HG02852 (cell line): ENCODE measurements at regions not wholly inside any gene's neighbourhood (a gene's known extent, or its start where the extent isn't known, plus 50 kb on each side); places are given as distances from the start of the nearest gene placed in this dataset.

ENCODE experiments used
- ATAC-seq: cut with Tn5 transposase; IDR thresholded peaks from one replicate; pipeline ENCODE4 v1.9.1; 2021; ENCODE audit warnings: mild to moderate bottlenecking, moderate library complexity; ENCODE audit not compliant: unreplicated experiment

DNA sequence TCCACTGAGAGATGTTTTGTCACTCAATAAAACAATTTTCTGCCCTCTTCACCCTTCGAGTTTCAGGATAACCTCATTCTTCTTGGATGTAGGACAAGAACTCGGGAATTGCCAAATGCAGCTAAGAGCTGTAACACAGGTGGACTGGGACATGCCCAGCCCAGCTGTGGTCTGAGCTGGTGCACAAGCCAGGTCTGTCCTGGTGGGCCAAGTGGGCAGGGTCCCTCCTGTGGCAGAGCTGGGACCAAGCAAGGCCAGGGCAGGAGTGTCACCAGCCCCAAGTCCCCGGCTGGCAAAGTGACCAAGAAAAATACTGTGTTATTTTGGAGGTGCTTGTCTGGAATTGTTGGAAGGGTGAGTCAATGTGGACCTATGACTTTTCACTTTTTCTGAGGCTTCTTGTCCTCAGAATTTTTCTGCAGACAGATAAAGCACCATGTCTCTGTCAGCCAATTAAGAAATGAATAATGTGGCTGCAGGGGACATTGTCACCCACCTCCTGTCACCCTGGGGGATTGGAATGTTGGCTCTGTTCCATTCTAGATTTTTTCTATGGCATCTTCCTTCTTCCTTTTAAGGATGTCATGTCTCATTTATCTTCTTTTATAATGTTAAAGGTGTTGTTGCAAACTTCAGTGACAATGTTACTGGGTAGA is 645.2 kb upstream of the EPHA6 start:
- ATAC-seq = no peak

DNA sequence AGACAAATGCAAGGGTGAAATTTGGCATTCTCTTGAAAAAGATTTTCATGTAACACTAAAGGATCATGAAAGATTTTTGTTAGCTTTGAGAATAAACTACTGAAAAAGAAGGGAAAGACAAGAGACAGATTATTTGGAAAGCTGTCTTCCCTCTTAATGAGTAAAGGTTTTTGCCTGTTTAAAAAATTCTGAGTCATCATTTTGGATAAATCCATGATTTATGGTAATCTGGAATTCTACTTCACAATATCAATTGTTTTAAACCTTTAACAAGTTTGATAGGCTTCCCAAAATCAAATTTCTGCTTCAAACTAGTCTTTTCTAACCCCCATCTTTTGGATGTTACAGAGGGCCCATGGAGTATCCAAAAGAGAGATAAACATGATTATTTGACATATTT is 641.5 kb upstream of the EPHA6 start:
- no peak for ATAC-seq

DNA sequence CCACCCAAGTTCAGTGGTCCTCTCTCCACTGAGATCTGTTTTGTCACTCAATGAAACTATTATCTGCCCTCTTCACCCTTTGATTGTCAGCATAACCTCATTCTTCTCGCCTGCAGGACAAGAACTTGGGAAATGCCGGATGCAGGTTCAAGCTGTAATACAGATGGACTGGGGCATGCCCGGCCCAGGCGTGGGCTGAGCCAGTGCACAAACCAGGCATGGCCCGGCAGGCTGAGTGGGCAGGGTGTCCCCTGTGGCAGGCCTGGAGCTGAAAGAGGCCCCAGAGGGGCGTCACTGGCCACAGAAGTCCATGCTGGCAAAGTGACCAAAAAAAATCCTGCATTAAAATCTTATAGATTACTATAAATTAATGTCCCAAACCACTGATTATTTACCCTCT is 638.9 kb upstream of the EPHA6 start:
- ATAC-seq = no peak

DNA sequence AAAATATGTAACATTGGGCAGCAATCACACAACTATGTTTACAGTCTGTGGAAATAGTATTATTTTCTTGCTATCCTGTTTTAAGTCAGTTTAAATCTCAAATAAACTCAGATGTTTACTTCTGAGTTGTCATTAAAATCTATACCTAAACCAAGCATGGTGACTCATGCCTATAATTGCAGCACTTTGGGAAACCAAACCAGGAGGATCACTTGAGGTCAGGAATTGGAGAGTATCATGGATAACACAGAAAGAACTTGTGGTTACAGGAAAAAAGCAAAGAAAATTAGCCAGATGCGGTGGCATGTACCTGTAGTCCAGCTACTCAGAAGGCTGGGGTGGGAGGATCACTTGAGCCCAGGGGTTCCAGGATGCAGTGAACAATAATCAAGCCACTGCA is 631.6 kb upstream of the EPHA6 start:
- no peak for ATAC-seq

DNA sequence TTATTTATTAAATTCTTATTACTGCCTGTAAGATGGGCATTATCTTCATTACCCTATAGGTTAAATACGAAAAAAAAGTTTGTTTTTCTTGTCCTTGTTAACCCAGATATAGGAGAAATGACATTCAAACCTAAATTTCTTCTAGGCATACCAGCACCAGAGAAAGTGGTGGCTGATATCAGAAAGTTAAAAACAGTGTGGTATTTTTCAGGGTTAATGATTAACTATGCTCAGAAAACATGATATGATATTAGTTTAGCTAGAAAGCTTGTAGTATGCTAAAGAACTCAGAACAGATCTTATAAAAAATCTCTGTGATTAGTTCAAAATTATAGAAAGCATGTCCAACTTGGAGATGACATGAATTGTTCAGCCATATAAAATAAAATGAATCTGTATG is 630.5 kb upstream of the EPHA6 start:
- ATAC-seq = no peak

DNA sequence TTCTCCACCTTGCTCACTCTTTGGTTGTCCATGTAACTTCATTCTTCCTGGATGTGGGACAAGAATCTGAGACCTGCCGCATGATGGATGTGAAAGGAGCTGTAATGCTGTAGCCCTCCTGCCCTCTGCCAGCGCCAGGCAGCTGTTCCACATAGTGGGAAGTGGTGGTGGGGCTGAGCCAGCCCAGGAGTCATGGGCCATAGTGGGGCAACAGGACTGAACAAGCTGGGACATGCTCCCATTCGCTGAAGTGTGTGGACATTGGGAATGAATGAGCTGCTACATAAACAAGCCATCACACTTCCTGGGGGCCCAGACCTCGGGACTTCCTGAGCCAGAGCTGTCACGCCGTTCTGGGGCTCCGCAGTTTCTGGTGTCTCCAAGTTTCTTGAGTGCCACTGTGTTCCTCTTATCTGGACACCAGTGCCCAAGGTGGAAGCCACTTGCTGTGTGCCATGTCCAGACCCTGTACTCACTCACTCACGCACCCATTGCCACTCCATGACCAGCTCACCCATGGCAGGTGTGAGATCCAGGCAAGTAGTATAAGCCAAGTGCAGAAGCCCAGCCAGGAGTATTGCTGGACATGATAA is 624.3 kb upstream of the EPHA6 start:
- ATAC-seq = no peak

DNA sequence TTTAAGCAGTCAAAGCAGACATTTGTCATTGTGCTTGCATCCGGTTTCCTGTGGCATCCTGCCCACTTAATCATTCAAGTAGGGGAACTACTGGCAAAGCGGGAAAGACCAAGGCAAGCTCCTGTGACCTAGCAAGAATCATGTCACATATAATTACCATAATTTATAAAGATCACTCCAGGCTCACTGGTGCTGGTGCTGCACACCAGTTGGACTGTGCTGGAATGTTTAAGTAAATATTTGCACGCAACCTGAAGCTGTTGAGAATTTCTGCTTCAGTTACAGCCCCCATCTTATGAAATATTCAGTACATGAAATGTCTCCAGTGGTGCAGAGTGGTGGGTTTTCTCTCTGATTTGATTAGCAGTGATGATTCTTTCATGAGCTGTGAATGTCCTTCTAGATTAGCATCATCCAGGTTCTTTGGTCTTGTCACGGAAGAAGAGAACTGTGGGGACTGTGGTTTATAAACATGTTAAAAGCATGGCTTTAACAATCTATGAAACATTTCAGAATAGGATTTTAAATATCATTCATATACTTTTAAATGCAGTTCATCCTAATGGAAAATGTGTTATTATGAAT is 621.3 kb upstream of the EPHA6 start:
- ATAC-seq = no peak

DNA sequence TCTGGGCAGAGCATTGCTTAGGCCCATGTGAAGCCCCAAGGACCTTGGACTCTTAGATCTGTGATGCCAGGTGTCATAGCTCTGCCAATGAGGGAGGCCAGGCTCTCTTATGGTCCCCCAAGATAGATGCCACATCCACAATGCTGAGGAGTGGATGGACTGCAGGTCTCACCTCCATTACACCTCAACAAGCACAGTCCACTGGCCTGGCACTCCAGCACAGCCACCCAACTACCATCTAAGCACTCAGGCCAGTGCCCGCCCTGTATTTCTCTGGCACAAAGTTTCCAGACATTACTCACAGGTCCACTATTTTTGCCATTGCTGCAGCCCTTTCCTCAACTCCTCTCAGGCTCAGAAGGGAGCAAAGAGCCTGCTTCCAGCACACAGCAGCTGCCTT is 613.5 kb upstream of the EPHA6 start:
- no peak for ATAC-seq

DNA sequence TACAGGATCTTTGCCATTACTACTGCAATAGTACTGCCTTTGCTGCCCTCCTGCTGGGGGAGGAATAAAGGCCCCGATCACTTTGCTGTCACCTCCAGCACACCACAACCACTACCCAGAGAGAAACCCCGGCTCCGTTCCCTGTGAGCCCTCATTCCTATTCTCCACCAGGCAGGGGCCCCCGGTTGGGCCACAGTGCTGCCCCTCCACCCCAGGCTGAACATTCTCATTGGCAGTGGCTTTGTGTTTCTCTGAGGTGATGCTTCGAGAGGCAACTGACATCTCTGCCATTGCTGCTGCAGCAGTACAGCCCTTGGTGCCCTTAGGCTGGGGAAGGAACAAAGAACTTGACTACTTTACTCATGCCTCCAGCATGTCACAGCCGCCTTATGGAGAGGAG is 612.9 kb upstream of the EPHA6 start:
- ATAC-seq = no peak

DNA sequence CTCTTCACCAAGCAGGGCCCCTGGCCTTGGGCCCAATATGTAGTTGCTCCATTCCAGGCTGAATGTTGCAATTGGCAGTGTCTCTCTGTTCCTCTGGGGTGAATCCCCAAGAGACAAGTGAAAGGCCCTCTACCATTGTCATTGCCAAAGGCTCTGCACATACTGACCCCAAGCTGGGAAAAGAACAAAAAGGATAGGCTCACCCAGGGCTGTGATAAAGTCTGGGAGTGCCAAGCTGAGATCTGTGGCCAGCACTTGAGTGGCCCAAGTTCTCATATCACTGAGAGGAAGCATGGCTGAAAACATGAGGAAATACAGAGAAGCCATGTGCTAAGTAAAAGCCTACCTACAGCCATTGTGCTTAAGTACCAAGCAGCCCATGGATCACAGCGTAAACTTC is 612.2 kb upstream of the EPHA6 start:
- no peak for ATAC-seq

DNA sequence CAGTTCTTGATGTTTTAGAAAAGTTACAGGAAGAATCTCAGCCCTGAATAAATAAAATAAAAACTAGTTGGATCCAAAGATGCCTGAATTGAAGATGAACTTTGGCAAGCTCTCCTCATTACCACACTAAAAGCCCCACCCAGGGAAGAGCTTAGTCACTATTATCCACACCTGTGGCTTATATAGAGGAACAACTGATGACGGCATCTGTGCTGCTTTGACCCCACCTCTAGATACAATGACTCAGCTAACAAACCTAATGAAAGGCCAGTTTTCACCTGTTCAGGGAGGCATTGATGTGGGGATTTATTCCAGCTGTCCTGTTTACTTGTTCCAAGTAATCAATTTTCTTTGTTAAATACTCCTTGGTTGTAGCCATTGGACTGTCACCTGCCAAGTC is 604.7 kb upstream of the EPHA6 start:
- ATAC-seq = no peak

DNA sequence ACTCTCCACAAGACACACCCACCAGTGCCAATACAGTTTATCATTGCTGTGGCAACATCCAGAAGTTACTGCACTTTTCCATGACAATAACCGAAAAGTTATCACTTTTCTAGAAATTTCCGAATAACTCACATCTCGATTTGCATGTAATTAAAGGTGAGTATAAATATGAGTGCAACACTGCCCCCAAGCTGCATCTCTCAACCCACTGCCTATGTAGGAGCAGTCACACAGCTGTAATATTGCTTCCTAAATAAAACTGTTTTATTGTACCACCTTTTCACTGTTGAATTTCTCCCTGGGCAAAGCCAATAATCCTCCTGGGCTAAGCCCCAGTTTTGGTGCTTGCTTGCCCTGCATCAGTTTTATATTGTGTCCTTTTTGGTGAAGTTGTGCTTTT is 601.0 kb upstream of the EPHA6 start:
- no peak for ATAC-seq

DNA sequence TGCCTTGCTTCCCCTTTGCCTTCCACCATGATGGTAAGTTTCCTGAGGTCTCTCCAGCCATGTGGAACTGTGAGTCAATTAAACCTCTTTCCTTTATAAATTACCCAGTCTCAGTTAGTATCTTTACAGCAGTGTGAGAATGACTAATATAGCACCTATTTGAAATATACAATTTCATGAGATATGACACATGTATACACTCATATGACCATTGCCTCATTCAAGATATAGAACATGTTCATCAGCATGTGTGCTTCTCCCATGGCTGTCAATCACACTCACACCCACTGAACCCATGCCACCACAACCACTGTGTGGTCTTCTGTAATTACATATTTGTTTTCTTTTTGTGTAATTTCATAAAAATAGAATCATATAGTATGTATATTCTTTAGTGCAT is 599.5 kb upstream of the EPHA6 start:
- no peak for ATAC-seq

DNA sequence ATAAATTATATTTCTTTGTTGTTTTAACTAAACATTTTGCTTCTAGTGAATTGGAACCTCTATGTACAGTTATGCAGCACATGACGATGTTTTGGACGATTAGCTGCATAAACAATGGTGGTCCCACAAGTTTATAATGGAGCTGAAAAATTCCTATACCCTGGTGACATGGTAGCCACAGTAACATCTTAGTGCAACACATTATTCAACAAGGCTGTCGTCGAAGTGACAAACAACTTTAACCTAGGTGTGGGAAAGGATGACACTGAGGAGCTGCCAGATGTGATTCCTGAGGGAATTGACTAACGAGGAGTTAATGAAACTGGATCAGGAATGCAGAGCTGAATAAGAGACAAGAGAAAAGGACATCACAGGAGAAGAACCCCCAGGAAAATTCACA is 588.9 kb upstream of the EPHA6 start:
- no peak for ATAC-seq

DNA sequence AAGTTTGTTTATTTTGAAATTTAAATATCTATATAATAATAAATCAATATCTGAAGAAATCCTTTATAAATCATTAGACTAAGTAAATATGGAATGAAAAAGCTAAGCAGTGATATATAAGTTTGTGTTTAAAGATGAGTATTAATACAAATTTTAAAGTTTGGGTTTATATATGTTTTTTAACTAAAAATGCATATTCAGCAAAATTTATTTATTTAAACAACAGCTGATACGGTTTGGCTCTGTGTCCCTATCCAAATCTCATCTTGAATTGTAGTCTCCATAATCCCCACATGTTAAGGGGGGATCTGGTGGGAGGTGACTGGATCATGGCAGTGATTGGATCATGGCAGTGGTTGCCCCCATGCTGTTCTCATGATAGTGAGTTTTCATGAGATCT is 580.7 kb upstream of the EPHA6 start:
- ATAC-seq = no peak

DNA sequence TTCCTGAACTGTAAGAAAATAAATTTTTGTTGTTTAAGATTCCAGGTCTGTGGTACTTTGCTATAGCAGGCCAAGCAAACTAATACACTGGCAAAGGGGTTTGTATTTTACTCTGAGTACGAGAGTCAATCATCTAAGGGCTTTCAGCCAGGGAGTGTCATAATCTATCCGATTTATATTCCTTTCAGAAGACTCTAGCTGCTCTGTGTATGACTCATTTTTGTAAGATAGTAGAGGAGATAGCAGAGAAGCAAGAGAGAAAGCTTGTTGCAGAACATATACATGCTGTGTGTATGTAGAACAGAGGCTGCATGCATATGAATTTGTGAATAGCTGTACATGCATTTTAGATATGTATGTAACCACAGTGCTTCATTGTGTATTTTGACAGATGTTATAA is 577.9 kb upstream of the EPHA6 start:
- no peak for ATAC-seq

DNA sequence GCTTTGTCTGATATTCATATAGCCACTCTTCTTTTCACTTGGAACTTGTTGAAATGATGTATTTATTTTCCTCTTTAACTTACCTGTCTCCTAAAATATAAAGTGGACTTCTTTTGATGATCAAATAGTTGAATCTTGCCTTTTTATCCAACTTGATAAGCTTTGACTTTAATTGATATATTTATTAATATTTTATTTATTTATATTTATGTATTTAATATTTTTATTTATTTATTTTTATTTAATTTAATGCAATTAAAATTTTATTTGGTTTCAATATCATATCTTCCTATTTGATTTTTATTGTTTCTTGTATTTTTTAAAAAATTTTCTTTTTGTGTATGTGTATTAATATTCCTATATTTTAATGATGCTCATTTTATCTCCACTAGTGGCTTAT is 555.1 kb upstream of the EPHA6 start:
- ATAC-seq = no peak

DNA sequence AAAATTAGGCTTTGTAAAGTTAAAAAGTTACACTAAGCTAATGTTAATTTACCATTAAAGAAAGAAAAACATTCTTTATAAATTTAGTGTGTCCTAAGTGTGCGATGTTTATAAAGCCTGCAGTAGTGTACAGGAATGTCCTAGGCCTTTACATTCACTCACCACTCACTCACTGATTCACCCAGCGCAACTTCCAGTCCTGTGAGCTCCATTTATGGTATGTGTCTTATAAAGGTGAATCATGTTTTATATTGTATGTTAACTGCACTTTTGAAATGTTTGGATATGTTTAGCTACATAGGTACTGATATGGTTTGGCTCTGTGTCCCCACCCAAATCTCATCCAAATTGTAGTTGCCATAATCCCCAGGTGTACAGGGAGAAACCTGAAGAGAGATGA is 549.7 kb upstream of the EPHA6 start:
- no peak for ATAC-seq

DNA sequence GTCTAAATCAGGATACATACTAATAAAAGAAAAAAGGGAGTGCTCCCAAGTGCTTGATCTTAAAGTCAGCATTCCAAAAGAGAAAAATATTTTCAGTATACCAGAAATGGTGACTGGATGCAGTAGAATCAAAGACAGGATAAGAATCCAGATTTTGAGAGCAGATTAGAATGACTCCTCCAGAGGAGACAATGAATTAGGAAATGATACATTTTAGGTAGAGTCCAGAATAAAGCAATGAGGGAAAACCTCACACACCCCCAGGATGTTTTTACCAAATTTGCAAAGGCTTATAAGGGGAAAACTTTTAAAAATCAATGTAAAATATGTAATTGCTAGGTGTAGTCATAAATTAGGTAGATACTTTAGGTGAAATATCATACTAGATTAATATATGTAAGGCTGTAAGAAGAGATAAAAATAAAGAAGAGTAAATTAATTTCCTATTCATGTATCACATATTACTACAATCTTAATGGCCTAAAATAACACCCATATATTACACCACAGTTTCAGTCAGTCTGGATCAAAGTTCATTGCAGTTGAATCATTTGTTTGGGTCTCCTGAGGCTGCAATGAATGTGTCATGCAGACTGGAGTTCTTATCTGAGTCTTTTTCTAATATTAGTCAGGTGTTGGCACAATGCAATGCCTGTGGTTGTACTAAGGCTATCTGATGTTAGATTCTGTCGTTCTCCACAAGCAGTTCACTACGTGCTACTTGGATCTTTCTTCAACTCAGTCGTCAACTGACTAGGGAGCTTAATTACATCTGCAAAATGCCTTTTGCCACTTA is 547.8 kb upstream of the EPHA6 start:
- ATAC-seq = no peak

DNA sequence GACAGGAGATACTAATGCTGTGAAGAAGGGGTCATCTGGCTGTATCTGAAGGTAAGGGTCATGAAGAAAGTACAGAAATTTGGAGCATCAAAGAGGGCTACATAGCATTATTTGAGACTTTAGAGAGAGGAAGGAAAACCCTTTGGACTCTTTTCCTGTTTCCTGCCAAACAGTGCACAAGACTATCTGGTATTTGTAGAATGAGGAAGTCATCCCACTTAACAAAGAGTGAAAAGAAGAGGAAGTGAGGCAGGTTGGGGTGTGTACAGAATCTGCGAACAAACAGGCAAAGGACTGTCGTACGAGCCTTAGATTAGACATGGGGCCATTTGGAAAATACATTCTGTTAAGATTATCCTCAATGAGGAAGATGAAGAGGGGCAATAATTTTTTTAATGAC is 546.8 kb upstream of the EPHA6 start:
- no peak for ATAC-seq

DNA sequence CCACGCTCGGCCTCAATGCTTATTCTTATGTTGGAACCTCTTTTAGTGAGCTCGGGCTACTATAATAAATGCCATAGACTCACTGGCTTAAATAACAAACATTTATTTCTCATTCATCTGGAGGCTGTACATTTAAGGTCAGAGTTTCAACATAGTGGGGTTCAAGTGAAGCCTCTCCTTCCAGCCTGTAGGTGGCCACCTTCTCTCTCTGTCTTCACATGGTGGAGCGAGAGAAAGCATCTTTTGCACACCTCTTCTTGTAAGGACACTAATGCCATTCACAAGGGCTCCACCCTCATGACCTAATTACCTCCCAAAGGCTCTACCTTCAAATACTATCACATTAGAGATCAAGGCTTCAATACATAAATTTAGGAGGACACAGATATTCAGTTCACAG is 520.3 kb upstream of the EPHA6 start:
- ATAC-seq = no peak

DNA sequence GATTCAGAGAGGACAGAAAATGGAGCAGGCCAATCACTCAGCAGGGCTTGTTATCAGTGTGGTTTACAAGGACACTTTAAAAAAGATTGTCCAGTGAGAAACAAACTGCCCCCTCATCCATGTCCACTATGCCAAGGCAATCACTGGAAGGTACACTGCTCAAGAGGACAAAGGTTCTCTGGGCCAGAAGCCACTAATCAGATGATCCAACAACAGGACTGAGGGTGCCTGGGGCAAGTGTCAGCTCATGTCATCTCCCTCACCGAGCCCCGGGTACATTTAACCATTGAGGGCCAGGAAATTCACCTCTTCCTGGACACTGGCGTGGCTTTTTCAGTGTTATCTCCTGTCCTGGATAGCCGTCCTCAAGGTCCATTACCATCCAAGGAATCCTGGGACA is 513.7 kb upstream of the EPHA6 start:
- no peak for ATAC-seq
